ENCODE measurements at regions not wholly inside any gene's neighbourhood (a gene's known extent, or its start where the extent isn't known, plus 50 kb on each side); places are given as distances from the start of the nearest gene placed in this dataset.

DNA sequence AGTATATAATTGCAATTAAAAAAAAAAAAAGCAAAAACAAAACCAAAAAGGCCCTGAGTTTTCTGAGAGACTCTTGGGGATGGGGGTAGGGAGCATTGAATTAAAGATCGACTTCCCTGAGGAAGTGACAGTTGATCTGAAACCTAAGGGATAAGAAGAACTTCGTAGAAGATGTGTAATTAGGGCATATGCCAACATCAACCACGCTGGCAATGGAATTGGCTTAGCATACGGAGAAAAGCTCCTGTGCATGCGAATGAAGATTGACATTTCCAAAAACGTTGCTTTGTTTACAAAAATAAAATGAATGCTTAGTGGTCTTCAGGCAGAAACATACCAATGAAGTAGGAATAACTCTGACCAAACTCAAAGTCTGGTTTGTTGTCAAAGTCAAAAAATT lies 307.6 kb upstream of the ZNF521 start:
- TF ChIP-seq CTCF (conservative IDR thresholded peaks at IDR 0.05; ENCODE audit: low read length) = no peak
- TF ChIP-seq EZH2phosphoT487 (IDR thresholded peaks at IDR 0.05; ENCODE audit: borderline replicate concordance) = no peak

Data from Loucy (cell line).